ENCODE measurements at regions not wholly inside any gene's neighbourhood (a gene's known extent, or its start where the extent isn't known, plus 50 kb on each side); places are given as distances from the start of the nearest gene placed in this dataset.
"Not testable (repeated sequence)": the region's sequence is repeated elsewhere in the genome, so short reads cannot be mapped to it uniquely, and the experiment has no call there.

GRCh38 chr6:22206106-22206505 is 90.7 kb downstream of the PRL start:
- no peak overlapping the region for H3K4me3 ChIP-seq (ENCODE audit: low read depth, low read length)
- no peak for DNase-seq (ENCODE audit: low read depth, low spot score)
- no peak for TF ChIP-seq CTCF (IDR thresholded peaks at IDR 0.05; ENCODE audit: low read depth, low read length)
- in situ Hi-C loops (cut with HindIII; ENCODE audit: low sequenced_read_pairs): no loop called here

GRCh38 chr6:22208026-22208425 is 88.8 kb downstream of the PRL start:
- TF ChIP-seq CTCF (IDR thresholded peaks at IDR 0.05; ENCODE audit: low read depth, low read length): no peak
- in situ Hi-C loops (cut with HindIII; ENCODE audit: low sequenced_read_pairs): no loop called here
- no peak overlapping the region for H3K4me3 ChIP-seq (ENCODE audit: low read depth, low read length)
- DNase-seq (ENCODE audit: low read depth, low spot score): no peak

GRCh38 chr6:22214314-22214713 is 82.5 kb downstream of the PRL start:
- DNase-seq (ENCODE audit: low read depth, low spot score): no peak
- no peak for TF ChIP-seq CTCF (IDR thresholded peaks at IDR 0.05; ENCODE audit: low read depth, low read length)
- in situ Hi-C loops (cut with HindIII; ENCODE audit: low sequenced_read_pairs): no loop called here
- H3K4me3 ChIP-seq (ENCODE audit: low read depth, low read length): no peak overlapping the region

GRCh38 chr6:22215474-22215873 is 81.4 kb downstream of the PRL start:
- DNase-seq (ENCODE audit: low read depth, low spot score): not testable (repeated sequence)

GRCh38 chr6:22218410-22218809 is 78.4 kb downstream of the PRL start:
- in situ Hi-C loops (cut with HindIII; ENCODE audit: low sequenced_read_pairs): no loop called here
- no peak for TF ChIP-seq CTCF (IDR thresholded peaks at IDR 0.05; ENCODE audit: low read depth, low read length)
- no peak for DNase-seq (ENCODE audit: low read depth, low spot score)
- no peak overlapping the region for H3K4me3 ChIP-seq (ENCODE audit: low read depth, low read length)

More at GRCh38 chr6:22215474-22215873, 81.4 kb downstream of the PRL start:
- H3K4me3 ChIP-seq (ENCODE audit: low read depth, low read length); in situ Hi-C loops (cut with HindIII; ENCODE audit: low sequenced_read_pairs): not testable (repeated sequence)

GRCh38 chr6:22219925-22220324 is 76.9 kb downstream of the PRL start:
- no peak for TF ChIP-seq CTCF (IDR thresholded peaks at IDR 0.05; ENCODE audit: low read depth, low read length)
- H3K4me3 ChIP-seq (ENCODE audit: low read depth, low read length): no peak overlapping the region
- DNase-seq (ENCODE audit: low read depth, low spot score): no peak
- in situ Hi-C loops (cut with HindIII; ENCODE audit: low sequenced_read_pairs): no loop called here

GRCh38 chr6:22221211-22221610 is 75.6 kb downstream of the PRL start:
- H3K4me3 ChIP-seq (ENCODE audit: low read depth, low read length): no peak overlapping the region

More at GRCh38 chr6:22221211-22221610, 75.6 kb downstream of the PRL start:
- peak; percentile 17 for DNase-seq (ENCODE audit: low read depth, low spot score)
- in situ Hi-C loops (cut with HindIII; ENCODE audit: low sequenced_read_pairs): no loop called here
- no peak for TF ChIP-seq CTCF (IDR thresholded peaks at IDR 0.05; ENCODE audit: low read depth, low read length)
